Natural killer cell (primary cell): ENCODE measurements at regions not wholly inside any gene's neighbourhood (a gene's known extent, or its start where the extent isn't known, plus 50 kb on each side); places are given as distances from the start of the nearest gene placed in this dataset.

Source experiments
- ATAC-seq, 3 donors: fragments of 150-1000 bp in 2 of 3; fragments of 200-7000 bp in 1 of 3; cut with Tn5 transposase; 1 replicate in 1 of 3; 2 replicates in 2 of 3; pipeline ENCODE4 v1.10.0; 2021; ENCODE audit warnings: mild to moderate bottlenecking in 2 of 3, moderate library complexity in 2 of 3
- DNase-seq, 2 donors: peaks; one replicate each; pipeline versions ENCODE4 v3.0.0 to v3.0.0-alpha.2; 2013 to 2021; ENCODE audit warnings: mixed read lengths in 1 of 2
- H3K27ac ChIP-seq: one replicate; pipeline ENCODE4 v1.5.1; 2013; ENCODE audit warnings: mild to moderate bottlenecking, low read length
- H3K27me3 ChIP-seq: one replicate; pipeline ENCODE4 v1.6.1; 2013; ENCODE audit warnings: low read length; ENCODE audit not compliant: control insufficient read depth, insufficient read depth
- H3K36me3 ChIP-seq: one replicate; pipeline ENCODE4 v1.6.1; 2013; ENCODE audit warnings: low read length; ENCODE audit not compliant: control insufficient read depth, insufficient read depth
- H3K4me1 ChIP-seq: one replicate; pipeline ENCODE4 v1.6.1; 2013; ENCODE audit warnings: low read length; ENCODE audit not compliant: control insufficient read depth, insufficient read depth
- H3K4me3 ChIP-seq: one replicate; pipeline ENCODE4 v1.5.1; 2013; ENCODE audit warnings: low read length
- H3K9me3 ChIP-seq: one replicate; pipeline ENCODE4 v1.6.1; 2013; ENCODE audit warnings: low read length; ENCODE audit not compliant: control insufficient read depth, insufficient read depth
- H3K27ac Mint-ChIP-seq, 2 donors: one replicate each; pipeline ENCODE4 v1.8.0; 2022; ENCODE audit warnings: mild to moderate bottlenecking in 2 of 2, mixed read lengths in 2 of 2, moderate library complexity in 1 of 2
- H3K27me3 Mint-ChIP-seq, 2 donors: one replicate each; pipeline ENCODE4 v1.8.0; 2022; ENCODE audit warnings: low read depth in 2 of 2, mixed read lengths in 2 of 2
- H3K36me3 Mint-ChIP-seq: one replicate; pipeline ENCODE4 v1.8.0; 2022; ENCODE audit warnings: mixed read lengths
- H3K4me1 Mint-ChIP-seq, 2 donors: one replicate each; pipeline ENCODE4 v1.8.0; 2022; ENCODE audit warnings: mixed read lengths in 2 of 2
- H3K4me3 Mint-ChIP-seq: one replicate; pipeline ENCODE4 v1.8.0; 2022; ENCODE audit warnings: mild to moderate bottlenecking, moderate library complexity, mixed read lengths
- H3K9me3 Mint-ChIP-seq, 2 donors: one replicate each; pipeline ENCODE4 v1.8.0; 2022; ENCODE audit warnings: mixed read lengths in 2 of 2
- WGBS: methylation state at CpG from one replicate; pipeline ENCODE4 v1.1.7; 2013; ENCODE audit warnings: missing lambda C conversion rate; ENCODE audit not compliant: insufficient coverage; 5-methylcytosine and 5-hydroxymethylcytosine counted together
- intact Hi-C: fragments of 100-400 bp; cut with micrococcal nuclease; formaldehyde crosslinking; loops from one replicate; pipeline ENCODE4 v1.14.2; 2022
- TF ChIP-seq, protein P1 (sequence below): fragments of 200-600 bp; IDR thresholded peaks from one replicate; pipeline ENCODE4 v1.8.0; 2022; ENCODE audit warnings: antibody characterized with exemption

DNA sequence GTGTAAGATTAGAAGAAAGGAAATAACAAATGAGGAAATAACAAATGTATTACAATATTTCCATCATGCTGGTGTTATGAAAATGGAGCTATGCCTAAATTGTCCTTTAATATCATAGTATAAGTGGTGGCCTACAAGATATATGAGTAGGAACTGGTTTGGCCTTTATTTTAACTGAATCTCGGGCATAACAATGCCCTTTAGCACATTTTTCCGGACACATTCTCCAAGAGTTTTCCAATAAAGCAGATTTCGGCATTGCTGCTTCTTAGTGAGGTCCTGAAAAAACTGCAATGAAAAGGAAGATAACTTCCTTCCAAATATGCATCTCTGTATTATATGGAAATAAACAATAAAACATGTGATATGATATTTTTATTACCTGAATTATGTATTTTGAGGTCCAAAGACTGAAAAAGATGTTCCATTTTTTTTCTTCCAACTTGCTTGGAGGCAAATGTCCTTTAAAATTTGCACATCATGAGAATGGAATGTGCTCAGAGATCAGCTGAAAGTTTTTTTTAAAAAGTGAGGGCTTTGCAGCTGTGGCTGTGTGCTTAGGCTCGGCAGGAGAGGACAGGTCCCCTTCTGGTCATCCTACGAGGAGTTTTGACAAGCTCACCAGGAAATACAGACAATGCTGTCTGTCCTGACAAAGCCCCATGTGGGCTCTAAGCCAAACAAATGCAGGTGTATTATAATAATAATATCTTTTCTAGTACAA, 132.3 kb upstream of the RND3 start:
- Histone ChIP-seq H3K4me3 (no peak overlapping the region), H3K4me1 (no peaks in the 10 kb centered on the region), H3K36me3 (no peaks in the 10 kb centered on the region), H3K27me3 (no peaks in the 10 kb centered on the region), H3K9me3 (no peaks in the 10 kb centered on the region), H3K27ac (no peak overlapping the region)
- TF ChIP-seq, protein P1, sequence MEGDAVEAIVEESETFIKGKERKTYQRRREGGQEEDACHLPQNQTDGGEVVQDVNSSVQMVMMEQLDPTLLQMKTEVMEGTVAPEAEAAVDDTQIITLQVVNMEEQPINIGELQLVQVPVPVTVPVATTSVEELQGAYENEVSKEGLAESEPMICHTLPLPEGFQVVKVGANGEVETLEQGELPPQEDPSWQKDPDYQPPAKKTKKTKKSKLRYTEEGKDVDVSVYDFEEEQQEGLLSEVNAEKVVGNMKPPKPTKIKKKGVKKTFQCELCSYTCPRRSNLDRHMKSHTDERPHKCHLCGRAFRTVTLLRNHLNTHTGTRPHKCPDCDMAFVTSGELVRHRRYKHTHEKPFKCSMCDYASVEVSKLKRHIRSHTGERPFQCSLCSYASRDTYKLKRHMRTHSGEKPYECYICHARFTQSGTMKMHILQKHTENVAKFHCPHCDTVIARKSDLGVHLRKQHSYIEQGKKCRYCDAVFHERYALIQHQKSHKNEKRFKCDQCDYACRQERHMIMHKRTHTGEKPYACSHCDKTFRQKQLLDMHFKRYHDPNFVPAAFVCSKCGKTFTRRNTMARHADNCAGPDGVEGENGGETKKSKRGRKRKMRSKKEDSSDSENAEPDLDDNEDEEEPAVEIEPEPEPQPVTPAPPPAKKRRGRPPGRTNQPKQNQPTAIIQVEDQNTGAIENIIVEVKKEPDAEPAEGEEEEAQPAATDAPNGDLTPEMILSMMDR: no peak
- Mint-ChIP-seq H3K36me3 (no peaks in the 10 kb centered on the region), H3K4me3 (no peak overlapping the region), H3K4me1 (no peaks in the 10 kb centered on the region), H3K27me3 (no peaks in the 10 kb centered on the region), H3K27ac (no peak overlapping the region), H3K9me3 (peaks cover 0 to 5% of the 10 kb centered on the region in 2 donors)
- WGBS: 89% methylated on average over 4 of the region's 5 CpGs
- intact Hi-C loops: no loop called here
- DNase-seq (no peak), ATAC-seq (no peak)

GRCh38 chr2:150618245-150618895, 130.9 kb upstream of the RND3 start:
- H3K4me1 Mint-ChIP-seq: no peaks in the 10 kb centered on the region
- 93% methylated on average over 4 of the region's 7 CpGs for WGBS
- TF ChIP-seq, protein P1: no peak

GRCh38 chr2:150617351-150617978, 130.0 kb upstream of the RND3 start:
- ATAC-seq (no peak), DNase-seq (no peak)
- Mint-ChIP-seq H3K27me3 (no peaks in the 10 kb centered on the region), H3K9me3 (peaks cover 0 to 5% of the 10 kb centered on the region in 2 donors), H3K4me1 (no peaks in the 10 kb centered on the region), H3K36me3 (no peaks in the 10 kb centered on the region), H3K4me3 (no peak overlapping the region), H3K27ac (no peak overlapping the region)
- H3K9me3 ChIP-seq: no peaks in the 10 kb centered on the region
- no peaks in the 10 kb centered on the region for H3K27me3 ChIP-seq
- TF ChIP-seq, protein P1: no peak
- H3K36me3 ChIP-seq: no peaks in the 10 kb centered on the region
- H3K4me1 ChIP-seq: no peaks in the 10 kb centered on the region
- 90% methylated on average over 5 of the region's 6 CpGs for WGBS
- H3K27ac ChIP-seq: no peak overlapping the region
- no peak overlapping the region for H3K4me3 ChIP-seq
- intact Hi-C loops: no loop called here

More at GRCh38 chr2:150618245-150618895, 130.9 kb upstream of the RND3 start:
- no peaks in the 10 kb centered on the region for H3K36me3 Mint-ChIP-seq
- no peak overlapping the region for H3K27ac ChIP-seq
- no peaks in the 10 kb centered on the region for H3K27me3 Mint-ChIP-seq
- H3K9me3 ChIP-seq: no peaks in the 10 kb centered on the region
- H3K9me3 Mint-ChIP-seq: peaks cover 0 to 5% of the 10 kb centered on the region in 2 donors
- DNase-seq: no peak
- H3K4me3 Mint-ChIP-seq: no peak overlapping the region
- no peaks in the 10 kb centered on the region for H3K4me1 ChIP-seq
- intact Hi-C loops: no loop called here
- no peak overlapping the region for H3K4me3 ChIP-seq
- no peaks in the 10 kb centered on the region for H3K36me3 ChIP-seq
- no peaks in the 10 kb centered on the region for H3K27me3 ChIP-seq
- no peak for ATAC-seq
- no peak overlapping the region for H3K27ac Mint-ChIP-seq
